Skeletal muscle cell (primary cell): ENCODE measurements at regions not wholly inside any gene's neighbourhood (a gene's known extent, or its start where the extent isn't known, plus 50 kb on each side); places are given as distances from the start of the nearest gene placed in this dataset.
A peak's percentile ranks its signal among the peaks of the same experiment; 100 is the strongest.

Source experiments
- DNase-seq: peaks from one replicate; pipeline ENCODE4 v3.0.0-alpha.2; 2010; ENCODE audit warnings: low read depth
- H3K4me3 ChIP-seq: 2 replicates; pipeline ENCODE4 v1.5.1; 2011; ENCODE audit warnings: low read depth, mild to moderate bottlenecking, control low read depth, low read length, moderate library complexity

GRCh38 chr7:115267503-115267902 is 345.6 kb downstream of the MDFIC start:
- no peak overlapping the region for H3K4me3 ChIP-seq
- DNase-seq, result no peak

- no peak overlapping the region for H3K4me3 ChIP-seq
- DNase-seq, result no peak
Observed at GRCh38 chr7:115260381-115260780, 338.5 kb downstream of the MDFIC start.

- no peak overlapping the region for H3K4me3 ChIP-seq
- no peak for DNase-seq
Observed at GRCh38 chr7:115252461-115252860, 330.6 kb downstream of the MDFIC start.

GRCh38 chr7:115249080-115249479 is 327.2 kb downstream of the MDFIC start:
- no peak overlapping the region for H3K4me3 ChIP-seq
- DNase-seq, result no peak

- DNase-seq, result no peak
- no peak overlapping the region for H3K4me3 ChIP-seq
Observed at GRCh38 chr7:115241151-115241550, 319.3 kb downstream of the MDFIC start.

GRCh38 chr7:115240242-115240641 is 318.3 kb downstream of the MDFIC start:
- DNase-seq, result no peak

GRCh38 chr7:115235075-115235474 is 313.2 kb downstream of the MDFIC start:
- DNase-seq, result no peak
- no peak overlapping the region for H3K4me3 ChIP-seq

More at GRCh38 chr7:115240242-115240641, 318.3 kb downstream of the MDFIC start:
- H3K4me3 ChIP-seq, result no peak overlapping the region

GRCh38 chr7:115233809-115234208 is 311.9 kb downstream of the MDFIC start:
- no peak overlapping the region for H3K4me3 ChIP-seq
- no peak for DNase-seq

- H3K4me3 ChIP-seq, result no peak overlapping the region
- DNase-seq, result no peak
Observed at GRCh38 chr7:115232041-115232440, 310.1 kb downstream of the MDFIC start.

- peak; percentile 90 for DNase-seq
- H3K4me3 ChIP-seq, result no peak overlapping the region
Observed at GRCh38 chr7:115230882-115231571, 309.1 kb downstream of the MDFIC start.

- DNase-seq, result no peak
- H3K4me3 ChIP-seq, result no peak overlapping the region
Observed at GRCh38 chr7:115229401-115230105, 307.7 kb downstream of the MDFIC start.

GRCh38 chr7:115227473-115228235 is 305.8 kb downstream of the MDFIC start:
- no peak for DNase-seq
- H3K4me3 ChIP-seq, result no peak overlapping the region

GRCh38 chr7:115226410-115226809 is 304.5 kb downstream of the MDFIC start:
- DNase-seq, result no peak
- H3K4me3 ChIP-seq, result no peak overlapping the region

GRCh38 chr7:115224922-115225321 is 303.0 kb downstream of the MDFIC start:
- no peak overlapping the region for H3K4me3 ChIP-seq
- no peak for DNase-seq

GRCh38 chr7:115223959-115224358 is 302.1 kb downstream of the MDFIC start:
- no peak for DNase-seq
- no peak overlapping the region for H3K4me3 ChIP-seq

GRCh38 chr7:115221456-115221855 is 299.6 kb downstream of the MDFIC start:
- DNase-seq, result no peak
- H3K4me3 ChIP-seq, result no peak overlapping the region

GRCh38 chr7:115218076-115218475 is 296.2 kb downstream of the MDFIC start:
- no peak for DNase-seq
- H3K4me3 ChIP-seq, result no peak overlapping the region

- no peak overlapping the region for H3K4me3 ChIP-seq
- DNase-seq, result no peak
Observed at GRCh38 chr7:115217373-115217772, 295.5 kb downstream of the MDFIC start.

GRCh38 chr7:115216652-115217051 is 294.8 kb downstream of the MDFIC start:
- no peak overlapping the region for H3K4me3 ChIP-seq

GRCh38 chr7:115211171-115211570 is 289.3 kb downstream of the MDFIC start:
- DNase-seq, result no peak
- H3K4me3 ChIP-seq, result no peak overlapping the region

More at GRCh38 chr7:115216652-115217051, 294.8 kb downstream of the MDFIC start:
- DNase-seq, result no peak
